ENCODE measurements at regions not wholly inside any gene's neighbourhood (a gene's known extent, or its start where the extent isn't known, plus 50 kb on each side); places are given as distances from the start of the nearest gene placed in this dataset.

DNA sequence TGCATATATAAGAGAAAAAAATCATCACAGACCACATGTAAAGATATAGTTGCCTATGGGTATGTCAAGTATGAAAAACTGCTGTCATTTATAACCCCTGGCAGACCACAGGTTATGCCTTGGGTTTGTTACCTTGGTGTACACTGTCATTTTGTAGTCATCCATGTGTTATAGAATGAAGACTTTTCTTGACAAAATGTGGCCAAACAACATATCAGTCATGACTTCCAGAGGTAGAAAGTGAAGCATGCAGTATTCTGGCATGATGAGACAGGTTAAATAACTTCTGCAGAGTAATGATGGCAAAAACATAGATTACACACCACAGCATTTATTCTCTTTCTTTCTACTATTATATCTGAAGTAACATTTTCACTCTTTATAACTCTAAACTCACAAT lies 74.9 kb upstream of the NEUROD1 start:
- TF ChIP-seq, protein P1, sequence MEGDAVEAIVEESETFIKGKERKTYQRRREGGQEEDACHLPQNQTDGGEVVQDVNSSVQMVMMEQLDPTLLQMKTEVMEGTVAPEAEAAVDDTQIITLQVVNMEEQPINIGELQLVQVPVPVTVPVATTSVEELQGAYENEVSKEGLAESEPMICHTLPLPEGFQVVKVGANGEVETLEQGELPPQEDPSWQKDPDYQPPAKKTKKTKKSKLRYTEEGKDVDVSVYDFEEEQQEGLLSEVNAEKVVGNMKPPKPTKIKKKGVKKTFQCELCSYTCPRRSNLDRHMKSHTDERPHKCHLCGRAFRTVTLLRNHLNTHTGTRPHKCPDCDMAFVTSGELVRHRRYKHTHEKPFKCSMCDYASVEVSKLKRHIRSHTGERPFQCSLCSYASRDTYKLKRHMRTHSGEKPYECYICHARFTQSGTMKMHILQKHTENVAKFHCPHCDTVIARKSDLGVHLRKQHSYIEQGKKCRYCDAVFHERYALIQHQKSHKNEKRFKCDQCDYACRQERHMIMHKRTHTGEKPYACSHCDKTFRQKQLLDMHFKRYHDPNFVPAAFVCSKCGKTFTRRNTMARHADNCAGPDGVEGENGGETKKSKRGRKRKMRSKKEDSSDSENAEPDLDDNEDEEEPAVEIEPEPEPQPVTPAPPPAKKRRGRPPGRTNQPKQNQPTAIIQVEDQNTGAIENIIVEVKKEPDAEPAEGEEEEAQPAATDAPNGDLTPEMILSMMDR (IDR thresholded peaks at IDR 0.05; ENCODE audit: control extremely low read depth, extremely low read depth): no peak
- no peaks in the 10 kb centered on the region for H3K27me3 ChIP-seq (ENCODE audit: control insufficient read depth in 3 of 3, insufficient read depth in 3 of 3, low read length in 2 of 3)
- no peak for DNase-seq
- no peak overlapping the region for H3K9ac ChIP-seq (ENCODE audit: insufficient read depth in 1 of 2, low read length in 2 of 2)
- no peak overlapping the region for H3K4me3 ChIP-seq
- no peak overlapping the region for H3K27ac ChIP-seq (ENCODE audit: low read depth in 1 of 2, low read length in 1 of 2)
- H3K36me3 ChIP-seq (ENCODE audit: control insufficient read depth in 4 of 4, insufficient read depth in 4 of 4, low read length in 4 of 4): no peaks in the 10 kb centered on the region
- no peaks in the 10 kb centered on the region for H3K9me3 ChIP-seq (ENCODE audit: control insufficient read depth in 4 of 4, insufficient read depth in 3 of 4, low read length in 3 of 4)
- ATAC-seq (ENCODE audit: insufficient read depth, low FRiP score): no peak
- no peaks in the 10 kb centered on the region for H3K4me1 ChIP-seq (ENCODE audit: control insufficient read depth in 5 of 5, insufficient read depth in 5 of 5, low read length in 5 of 5)

DNA sequence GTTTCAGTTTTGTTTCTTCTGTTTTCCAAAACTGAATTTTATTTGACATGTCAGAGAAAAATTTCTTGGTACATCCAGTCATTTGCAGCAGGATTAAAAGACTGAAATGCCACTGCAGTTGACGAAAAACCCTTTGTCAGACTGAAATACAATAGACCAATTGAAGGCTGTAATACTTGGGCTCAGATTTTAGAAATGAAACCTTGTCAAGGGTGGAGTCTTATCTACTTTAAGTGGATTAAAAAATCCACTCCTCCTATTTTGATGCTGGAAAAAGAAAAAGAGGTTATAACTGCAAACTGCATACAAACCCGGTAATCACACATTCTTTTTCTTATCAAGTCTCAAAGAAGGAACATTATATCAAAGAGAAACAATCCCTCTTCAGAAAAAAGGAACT lies 80.2 kb upstream of the NEUROD1 start:
- H3K9me3 ChIP-seq (ENCODE audit: control insufficient read depth in 4 of 4, insufficient read depth in 3 of 4, low read length in 3 of 4): no peaks in the 10 kb centered on the region
- H3K9ac ChIP-seq (ENCODE audit: insufficient read depth in 1 of 2, low read length in 2 of 2): no peak overlapping the region
- DNase-seq: no peak
- H3K27me3 ChIP-seq (ENCODE audit: control insufficient read depth in 3 of 3, insufficient read depth in 3 of 3, low read length in 2 of 3): no peaks in the 10 kb centered on the region
- H3K27ac ChIP-seq (ENCODE audit: low read depth in 1 of 2, low read length in 1 of 2): no peak overlapping the region
- H3K4me1 ChIP-seq (ENCODE audit: control insufficient read depth in 5 of 5, insufficient read depth in 5 of 5, low read length in 5 of 5): no peaks in the 10 kb centered on the region
- H3K4me3 ChIP-seq: no peak overlapping the region
- WGBS, 2 donors: 70% methylated on average over 2 of the region's 2 CpGs
- no peak for ATAC-seq (ENCODE audit: insufficient read depth, low FRiP score)
- no peaks in the 10 kb centered on the region for H3K36me3 ChIP-seq (ENCODE audit: control insufficient read depth in 4 of 4, insufficient read depth in 4 of 4, low read length in 4 of 4)
- TF ChIP-seq, protein P1 (IDR thresholded peaks at IDR 0.05; ENCODE audit: control extremely low read depth, extremely low read depth): no peak

DNA sequence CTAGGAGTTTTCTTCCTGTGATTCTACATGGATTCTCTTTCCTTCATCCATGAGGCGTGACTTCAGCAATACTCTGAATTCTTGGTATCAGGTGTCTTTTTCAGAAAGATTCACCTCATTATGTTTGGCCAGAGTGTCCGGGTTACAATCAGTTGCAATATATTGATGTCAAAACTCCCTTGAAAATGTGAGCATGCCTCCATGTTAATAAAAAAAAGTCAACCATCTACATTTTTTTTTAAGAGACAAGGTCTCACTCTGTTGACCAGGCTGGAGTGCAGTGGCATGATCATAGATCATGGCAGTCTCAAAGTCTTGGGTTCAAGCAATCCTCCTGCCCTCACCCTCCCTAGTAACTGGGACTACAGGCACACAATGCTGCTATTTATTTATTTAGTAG lies 80.9 kb upstream of the NEUROD1 start:
- Histone ChIP-seq H3K9me3 (ENCODE audit: control insufficient read depth in 4 of 4, insufficient read depth in 3 of 4, low read length in 3 of 4) (no peaks in the 10 kb centered on the region), H3K9ac (ENCODE audit: insufficient read depth in 1 of 2, low read length in 2 of 2) (no peak overlapping the region), H3K4me3 (no peak overlapping the region), H3K36me3 (ENCODE audit: control insufficient read depth in 4 of 4, insufficient read depth in 4 of 4, low read length in 4 of 4) (no peaks in the 10 kb centered on the region), H3K27me3 (ENCODE audit: control insufficient read depth in 3 of 3, insufficient read depth in 3 of 3, low read length in 2 of 3) (no peaks in the 10 kb centered on the region), H3K4me1 (ENCODE audit: control insufficient read depth in 5 of 5, insufficient read depth in 5 of 5, low read length in 5 of 5) (no peaks in the 10 kb centered on the region), H3K27ac (ENCODE audit: low read depth in 1 of 2, low read length in 1 of 2) (no peak overlapping the region)
- TF ChIP-seq, protein P1 (IDR thresholded peaks at IDR 0.05; ENCODE audit: control extremely low read depth, extremely low read depth): no peak
- no peak for ATAC-seq (ENCODE audit: insufficient read depth, low FRiP score)
- no peak for DNase-seq
- WGBS, 2 donors: 91 to 93% methylated on average over 2 of the region's 2 CpGs

DNA sequence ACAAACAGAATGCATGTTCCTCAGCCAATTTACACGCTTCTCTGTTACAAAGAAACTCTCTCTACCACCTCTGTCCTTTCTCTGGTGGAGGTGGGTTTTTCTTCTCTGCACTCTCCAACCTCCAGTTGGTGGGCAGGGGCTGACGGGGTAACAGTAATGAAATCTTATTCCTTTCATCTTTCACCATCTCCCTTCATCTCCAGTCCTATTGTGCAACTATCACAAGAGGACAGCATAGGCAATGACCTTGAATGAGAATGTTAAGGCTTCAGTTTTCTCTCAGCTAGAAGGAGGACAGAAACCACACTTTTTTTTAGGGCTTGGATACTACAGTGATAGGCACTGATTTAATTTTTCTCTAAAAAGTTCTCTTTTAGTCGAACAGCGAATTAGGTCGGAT lies 81.7 kb upstream of the NEUROD1 start:
- Histone ChIP-seq H3K4me1 (ENCODE audit: control insufficient read depth in 5 of 5, insufficient read depth in 5 of 5, low read length in 5 of 5) (no peaks in the 10 kb centered on the region), H3K9me3 (ENCODE audit: control insufficient read depth in 4 of 4, insufficient read depth in 3 of 4, low read length in 3 of 4) (no peaks in the 10 kb centered on the region), H3K27ac (ENCODE audit: low read depth in 1 of 2, low read length in 1 of 2) (no peak overlapping the region), H3K36me3 (ENCODE audit: control insufficient read depth in 4 of 4, insufficient read depth in 4 of 4, low read length in 4 of 4) (no peaks in the 10 kb centered on the region), H3K4me3 (no peak overlapping the region), H3K27me3 (ENCODE audit: control insufficient read depth in 3 of 3, insufficient read depth in 3 of 3, low read length in 2 of 3) (no peaks in the 10 kb centered on the region), H3K9ac (ENCODE audit: insufficient read depth in 1 of 2, low read length in 2 of 2) (no peak overlapping the region)
- TF ChIP-seq, protein P1 (IDR thresholded peaks at IDR 0.05; ENCODE audit: control extremely low read depth, extremely low read depth): no peak
- ATAC-seq (ENCODE audit: insufficient read depth, low FRiP score) (no peak), DNase-seq (no peak)
- WGBS, 2 donors: 87 to 90% methylated on average over 5 of the region's 5 CpGs
